HG03139 (cell line): ENCODE measurements at regions not wholly inside any gene's neighbourhood (a gene's known extent, or its start where the extent isn't known, plus 50 kb on each side); places are given as distances from the start of the nearest gene placed in this dataset.
"Not testable (repeated sequence)": the region's sequence is repeated elsewhere in the genome, so short reads cannot be mapped to it uniquely, and the experiment has no call there.

Experiments used
- ATAC-seq: cut with Tn5 transposase; IDR thresholded peaks from one replicate; pipeline ENCODE4 v1.9.1; 2021; ENCODE audit not compliant: unreplicated experiment

- ATAC-seq, result no peak
Observed at GRCh38 chr1:121518726-121519041, 333.9 kb downstream of the SRGAP2C start.

- ATAC-seq, result peak; percentile 54
Observed at GRCh38 chr1:121519042-121519755, 334.4 kb downstream of the SRGAP2C start.

- ATAC-seq, result not testable (repeated sequence)
Observed at GRCh38 chr1:121519756-121520286, 335.0 kb downstream of the SRGAP2C start.

- ATAC-seq, result no peak
Observed at GRCh38 chr1:121522061-121522759, 337.4 kb downstream of the SRGAP2C start.

GRCh38 chr1:121523112-121523511 is 338.3 kb downstream of the SRGAP2C start:
- not testable (repeated sequence) for ATAC-seq

- no peak for ATAC-seq
Observed at GRCh38 chr1:121525355-121525754, 340.6 kb downstream of the SRGAP2C start.

GRCh38 chr1:121528958-121529357 is 344.2 kb downstream of the SRGAP2C start:
- ATAC-seq, result not testable (repeated sequence)

GRCh38 chr1:121530026-121530425 is 345.3 kb downstream of the SRGAP2C start:
- not testable (repeated sequence) for ATAC-seq

- not testable (repeated sequence) for ATAC-seq
Observed at GRCh38 chr1:121531747-121532146, 347.0 kb downstream of the SRGAP2C start.

GRCh38 chr1:121538148-121538547 is 353.4 kb downstream of the SRGAP2C start:
- not testable (repeated sequence) for ATAC-seq

GRCh38 chr1:121538943-121539575 is 354.3 kb downstream of the SRGAP2C start:
- ATAC-seq, result no peak

- not testable (repeated sequence) for ATAC-seq
Observed at GRCh38 chr1:121543988-121544387, 359.2 kb downstream of the SRGAP2C start.

GRCh38 chr1:121544500-121544899 is 359.7 kb downstream of the SRGAP2C start:
- ATAC-seq, result no peak

GRCh38 chr1:121545899-121546298 is 361.1 kb downstream of the SRGAP2C start:
- not testable (repeated sequence) for ATAC-seq

GRCh38 chr1:121546830-121547591 is 362.2 kb downstream of the SRGAP2C start:
- no peak for ATAC-seq

- ATAC-seq, result not testable (repeated sequence)
Observed at GRCh38 chr1:121547726-121548125, 363.0 kb downstream of the SRGAP2C start.

GRCh38 chr1:121550817-121551216 is 366.0 kb downstream of the SRGAP2C start:
- ATAC-seq, result not testable (repeated sequence)

GRCh38 chr1:121551491-121551890 is 366.7 kb downstream of the SRGAP2C start:
- ATAC-seq, result not testable (repeated sequence)

GRCh38 chr1:121556560-121556959 is 371.8 kb downstream of the SRGAP2C start:
- not testable (repeated sequence) for ATAC-seq

- not testable (repeated sequence) for ATAC-seq
Observed at GRCh38 chr1:121558034-121558433, 373.3 kb downstream of the SRGAP2C start.

GRCh38 chr1:121558514-121558913 is 373.7 kb downstream of the SRGAP2C start:
- ATAC-seq, result no peak
